ENCODE measurements at regions not wholly inside any gene's neighbourhood (a gene's known extent, or its start where the extent isn't known, plus 50 kb on each side); places are given as distances from the start of the nearest gene placed in this dataset.

DNA sequence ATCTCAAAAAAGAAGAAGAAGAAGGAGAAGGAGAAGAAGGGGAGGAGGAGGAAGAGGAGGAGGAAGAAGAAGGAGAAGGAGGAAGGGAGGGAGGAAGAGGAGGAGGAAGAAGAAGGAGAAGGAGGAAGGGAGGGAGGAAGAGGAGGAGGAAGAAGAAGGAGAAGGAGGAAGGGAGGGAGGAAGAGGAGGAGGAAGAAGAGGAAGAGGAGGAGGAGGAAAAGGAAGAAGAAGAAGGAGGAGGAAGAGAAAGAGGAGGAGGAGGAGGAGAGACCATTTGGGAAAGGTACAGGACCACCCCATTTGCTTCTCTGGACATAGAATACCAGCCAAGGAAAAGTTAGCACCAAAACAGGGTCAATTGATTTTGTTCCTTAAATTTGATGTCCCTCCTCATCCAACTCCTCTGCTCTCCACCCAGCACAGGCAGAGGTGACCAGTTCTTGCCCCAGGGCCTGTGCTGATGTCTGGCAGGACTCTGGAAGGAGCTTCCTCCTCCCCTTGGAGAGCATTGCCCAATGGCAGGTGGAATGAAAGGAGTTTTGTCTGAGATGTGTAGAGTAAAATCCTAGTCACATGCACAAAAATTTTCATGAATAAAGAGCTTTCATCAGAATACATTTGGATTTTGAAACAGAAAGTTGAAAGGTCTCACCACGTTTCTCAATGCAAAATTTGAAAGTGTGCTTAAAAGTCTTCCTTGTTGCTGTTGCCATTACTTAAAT lies 182.9 kb downstream of the LY86 start:
- no peak overlapping the region for H3K4me3 ChIP-seq (ENCODE audit: low read length)
- TF ChIP-seq, protein P1, sequence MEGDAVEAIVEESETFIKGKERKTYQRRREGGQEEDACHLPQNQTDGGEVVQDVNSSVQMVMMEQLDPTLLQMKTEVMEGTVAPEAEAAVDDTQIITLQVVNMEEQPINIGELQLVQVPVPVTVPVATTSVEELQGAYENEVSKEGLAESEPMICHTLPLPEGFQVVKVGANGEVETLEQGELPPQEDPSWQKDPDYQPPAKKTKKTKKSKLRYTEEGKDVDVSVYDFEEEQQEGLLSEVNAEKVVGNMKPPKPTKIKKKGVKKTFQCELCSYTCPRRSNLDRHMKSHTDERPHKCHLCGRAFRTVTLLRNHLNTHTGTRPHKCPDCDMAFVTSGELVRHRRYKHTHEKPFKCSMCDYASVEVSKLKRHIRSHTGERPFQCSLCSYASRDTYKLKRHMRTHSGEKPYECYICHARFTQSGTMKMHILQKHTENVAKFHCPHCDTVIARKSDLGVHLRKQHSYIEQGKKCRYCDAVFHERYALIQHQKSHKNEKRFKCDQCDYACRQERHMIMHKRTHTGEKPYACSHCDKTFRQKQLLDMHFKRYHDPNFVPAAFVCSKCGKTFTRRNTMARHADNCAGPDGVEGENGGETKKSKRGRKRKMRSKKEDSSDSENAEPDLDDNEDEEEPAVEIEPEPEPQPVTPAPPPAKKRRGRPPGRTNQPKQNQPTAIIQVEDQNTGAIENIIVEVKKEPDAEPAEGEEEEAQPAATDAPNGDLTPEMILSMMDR (conservative IDR thresholded peaks at IDR 0.05; ENCODE audit: low read depth, low read length): no peak
- no peak for DNase-seq (ENCODE audit: low read depth)

DNA sequence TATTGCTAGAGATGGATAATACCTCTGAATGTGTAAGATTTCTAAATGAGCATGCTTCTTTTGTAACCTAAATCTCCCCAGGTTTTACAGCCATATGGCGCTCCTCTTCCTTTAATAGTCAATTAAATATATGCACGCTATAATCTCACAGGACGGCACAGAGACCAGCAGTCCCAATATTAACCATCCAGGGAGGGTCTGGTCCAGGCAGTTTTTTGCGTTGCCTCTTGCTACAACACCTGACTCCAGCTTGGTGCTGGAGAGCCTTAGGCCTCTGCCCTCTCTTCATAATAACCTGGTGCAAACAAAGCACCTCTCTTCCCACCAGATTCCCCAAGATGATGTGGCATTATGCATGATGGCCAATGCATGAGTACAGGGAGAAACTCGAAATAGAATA lies 183.4 kb downstream of the LY86 start:
- H3K4me3 ChIP-seq (ENCODE audit: low read length): no peak overlapping the region
- TF ChIP-seq, protein P1 (conservative IDR thresholded peaks at IDR 0.05; ENCODE audit: low read depth, low read length): no peak
- no peak for DNase-seq (ENCODE audit: low read depth)

DNA sequence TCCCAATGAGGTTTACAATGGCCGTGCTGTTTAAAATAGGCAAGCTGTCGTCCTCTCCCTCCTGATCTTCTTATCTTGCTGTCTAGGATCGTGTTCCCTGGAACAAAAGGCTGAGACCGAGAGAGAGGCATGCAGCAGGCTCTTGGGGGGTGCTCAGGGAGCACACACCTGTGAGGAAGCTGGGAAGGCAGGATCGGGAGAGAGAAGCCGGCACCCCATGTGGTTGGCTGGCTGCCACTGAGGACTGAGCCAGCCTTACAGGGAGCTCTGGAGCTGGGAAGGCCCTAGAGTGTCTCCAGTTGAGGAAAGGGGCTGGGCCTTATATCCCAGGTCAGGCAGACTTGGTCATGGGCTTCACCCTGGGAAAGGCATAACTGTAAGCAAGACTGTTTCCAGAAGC lies 184.2 kb downstream of the LY86 start:
- no peak overlapping the region for H3K4me3 ChIP-seq (ENCODE audit: low read length)
- TF ChIP-seq, protein P1 (conservative IDR thresholded peaks at IDR 0.05; ENCODE audit: low read depth, low read length): no peak
- no peak for DNase-seq (ENCODE audit: low read depth)

DNA sequence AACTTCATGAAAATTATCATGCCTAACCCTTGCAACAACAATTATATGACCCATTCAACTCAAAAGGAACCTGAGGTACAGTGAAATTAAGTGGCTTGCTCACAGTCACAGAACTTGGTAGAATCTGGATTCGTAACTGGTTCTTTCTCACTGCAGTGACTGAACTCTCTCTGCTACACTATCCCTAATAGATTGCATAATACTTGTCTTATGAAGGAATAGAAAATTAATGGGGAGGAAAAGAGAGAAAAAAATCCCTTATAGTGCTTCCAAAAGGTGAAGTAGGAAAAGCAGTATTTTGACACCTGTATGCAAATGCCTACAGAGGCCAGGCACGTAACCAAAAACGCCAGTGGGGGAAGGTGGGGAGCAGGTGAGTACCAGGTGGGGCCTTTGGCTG lies 186.6 kb downstream of the LY86 start:
- DNase-seq (ENCODE audit: low read depth): no peak
- H3K4me3 ChIP-seq (ENCODE audit: low read length): no peak overlapping the region
- TF ChIP-seq, protein P1 (conservative IDR thresholded peaks at IDR 0.05; ENCODE audit: low read depth, low read length): no peak

DNA sequence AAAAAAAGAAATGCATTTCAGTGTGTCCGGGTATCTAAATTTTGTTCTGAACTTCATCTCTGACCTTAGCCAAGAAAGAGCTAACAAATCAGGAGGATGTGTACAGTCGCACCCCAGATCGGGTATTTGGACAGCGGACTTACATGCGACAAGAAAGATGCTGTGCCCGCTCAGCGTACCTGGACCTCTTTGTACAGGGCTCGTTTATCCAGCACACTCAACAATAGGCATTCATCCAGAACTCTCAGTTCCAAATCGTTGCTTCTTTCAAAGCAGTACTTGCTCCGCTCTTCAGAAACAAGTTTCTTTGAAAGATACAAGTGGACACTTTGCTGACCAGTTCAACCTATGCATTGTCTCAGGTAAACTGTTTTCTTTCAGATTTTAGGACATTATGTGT lies 191.7 kb downstream of the LY86 start:
- DNase-seq (ENCODE audit: low read depth): no peak
- TF ChIP-seq, protein P1 (conservative IDR thresholded peaks at IDR 0.05; ENCODE audit: low read depth, low read length): no peak
- no peak overlapping the region for H3K4me3 ChIP-seq (ENCODE audit: low read length)

DNA sequence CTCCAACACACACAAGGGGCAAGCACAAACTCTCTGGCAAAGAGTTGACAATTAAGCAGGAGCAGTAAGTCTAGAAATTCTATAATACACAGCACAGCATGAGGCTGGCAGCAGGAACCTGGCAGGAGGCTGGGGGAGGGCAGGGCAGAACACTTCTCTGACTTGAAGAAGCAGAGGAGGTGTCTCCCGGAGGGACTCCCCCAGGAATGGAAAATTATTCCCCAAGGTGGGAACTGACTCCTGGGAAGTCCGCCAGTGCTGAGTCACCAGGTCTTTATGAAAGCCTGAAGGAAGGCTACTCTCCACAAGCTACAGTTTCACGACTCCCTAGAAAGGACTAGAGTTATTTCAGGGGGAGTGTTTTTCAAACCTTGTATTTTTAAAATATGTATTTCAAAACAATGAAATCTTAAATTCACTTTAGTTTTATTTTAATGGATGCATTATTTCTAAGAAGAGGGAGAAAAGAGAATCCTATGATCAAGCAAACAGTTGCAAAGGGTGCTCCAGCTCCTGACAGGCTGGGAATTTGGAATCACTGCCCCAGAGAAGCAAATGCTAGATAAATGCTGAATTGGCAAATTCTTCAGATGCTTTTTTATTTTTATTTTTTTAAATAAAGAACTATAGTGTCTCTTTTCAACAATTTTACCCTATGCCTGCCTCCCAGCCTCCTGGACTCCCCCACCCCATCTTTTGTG lies 192.8 kb downstream of the LY86 start:
- DNase-seq (ENCODE audit: low read depth): no peak
- H3K4me3 ChIP-seq (ENCODE audit: low read length): no peak overlapping the region
- TF ChIP-seq, protein P1 (conservative IDR thresholded peaks at IDR 0.05; ENCODE audit: low read depth, low read length): no peak

DNA sequence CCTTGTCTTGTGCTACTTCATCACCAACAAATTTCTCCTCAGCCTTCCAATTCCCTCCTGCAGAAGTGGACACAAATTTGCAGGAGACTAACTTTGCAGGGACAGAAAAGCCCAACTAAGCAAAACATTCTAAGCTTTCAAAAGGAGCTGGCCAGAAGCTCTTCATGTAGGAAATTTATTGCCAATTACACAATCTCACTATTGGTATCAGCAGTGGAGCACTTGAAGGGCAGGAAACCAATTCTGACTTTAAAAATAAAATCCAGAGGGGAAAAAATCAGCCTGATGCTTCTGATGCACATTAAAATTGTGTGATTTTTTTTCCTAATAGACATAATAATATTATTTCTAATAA lies 193.3 kb downstream of the LY86 start:
- TF ChIP-seq, protein P1 (conservative IDR thresholded peaks at IDR 0.05; ENCODE audit: low read depth, low read length): no peak
- H3K4me3 ChIP-seq (ENCODE audit: low read length): no peak overlapping the region
- DNase-seq (ENCODE audit: low read depth): no peak
